HG02642 (cell line): ENCODE measurements at regions not wholly inside any gene's neighbourhood (a gene's known extent, or its start where the extent isn't known, plus 50 kb on each side); places are given as distances from the start of the nearest gene placed in this dataset.

Experiments
- ATAC-seq: cut with Tn5 transposase; IDR thresholded peaks from one replicate; pipeline ENCODE4 v1.9.1; 2021; ENCODE audit warnings: mild to moderate bottlenecking; ENCODE audit not compliant: unreplicated experiment, poor library complexity

GRCh38 chr18:25875551-25876240, 214.7 kb downstream of the SS18 start:
- ATAC-seq, result no peak

- ATAC-seq, result no peak
These were observed 216.6 kb downstream of the SS18 start for GRCh38 chr18:25873833-25874232.

DNA sequence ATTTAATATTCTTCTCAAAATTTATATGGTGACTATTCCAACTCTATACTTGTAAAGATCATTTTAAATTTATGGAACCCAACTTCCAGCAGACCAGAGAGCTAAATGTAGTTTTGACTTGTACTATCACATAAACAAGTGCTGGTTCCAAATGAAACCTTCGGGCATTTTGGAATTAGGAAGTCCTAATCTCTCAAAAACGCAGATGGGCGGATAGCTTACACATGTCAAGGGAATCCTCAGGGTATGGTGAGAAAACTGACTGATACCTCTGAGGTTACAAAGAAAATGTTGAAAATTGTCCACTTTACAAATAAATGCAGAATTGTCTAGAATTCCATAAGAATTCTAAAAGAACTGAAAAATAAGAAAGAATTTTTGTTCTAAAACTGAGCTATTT, 224.1 kb downstream of the SS18 start:
- no peak for ATAC-seq

DNA sequence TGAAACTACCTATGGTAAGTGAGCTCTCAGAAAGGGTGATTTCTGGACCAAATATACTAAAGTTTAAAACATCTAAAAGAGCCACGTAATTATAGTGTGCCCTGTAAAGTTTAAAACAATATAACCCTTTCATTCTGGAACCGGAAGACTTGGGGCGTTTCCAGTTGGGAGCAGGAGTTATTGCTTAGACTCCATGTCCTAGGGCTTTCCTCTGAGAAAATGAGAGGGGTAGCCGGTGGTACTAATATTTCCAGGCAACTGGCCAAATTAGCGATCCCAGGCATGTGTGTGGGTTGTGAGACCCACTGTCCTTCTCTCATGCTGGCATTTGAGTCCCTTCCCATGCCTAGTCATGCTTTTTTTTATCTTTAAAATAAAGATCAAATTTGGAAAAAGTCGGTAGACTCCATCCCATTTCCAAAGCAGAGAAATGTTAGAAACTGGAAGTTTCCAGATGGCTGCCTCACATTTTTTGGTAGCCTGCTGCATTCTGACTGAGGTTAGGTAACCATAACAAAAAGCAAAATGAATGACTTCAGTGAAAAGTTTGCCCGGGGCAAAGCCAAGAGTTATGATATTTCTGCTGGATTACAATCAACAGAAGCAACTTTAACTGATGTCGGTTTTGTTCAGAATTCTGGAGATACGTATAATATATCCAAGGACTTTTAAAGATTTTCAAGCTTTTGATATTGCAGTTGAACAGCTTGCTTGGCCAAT, 227.4 kb downstream of the SS18 start:
- no peak for ATAC-seq

- no peak for ATAC-seq
These were observed 236.6 kb downstream of the SS18 start for GRCh38 chr18:25853691-25854433.

DNA sequence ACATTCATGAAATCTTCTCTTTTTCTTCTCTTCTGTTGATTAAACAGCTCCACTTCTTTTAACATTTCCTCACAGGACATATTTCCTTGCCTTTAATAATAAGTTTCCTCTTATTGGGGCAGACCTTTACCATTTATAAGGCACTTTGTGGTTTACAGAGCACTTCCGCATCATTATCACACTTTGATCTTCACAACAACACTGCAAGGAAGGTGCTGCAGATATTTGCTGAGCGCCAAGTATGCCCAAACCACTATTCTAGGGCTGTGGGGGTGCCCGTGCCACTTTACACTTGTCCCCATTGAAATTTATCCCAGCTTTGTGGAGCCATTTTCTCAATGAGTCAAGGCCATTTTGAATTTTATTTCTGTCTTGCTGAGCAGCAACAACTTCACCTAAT, 246.6 kb downstream of the SS18 start:
- ATAC-seq, result no peak

GRCh38 chr18:25842665-25843064, 247.7 kb downstream of the SS18 start:
- no peak for ATAC-seq

DNA sequence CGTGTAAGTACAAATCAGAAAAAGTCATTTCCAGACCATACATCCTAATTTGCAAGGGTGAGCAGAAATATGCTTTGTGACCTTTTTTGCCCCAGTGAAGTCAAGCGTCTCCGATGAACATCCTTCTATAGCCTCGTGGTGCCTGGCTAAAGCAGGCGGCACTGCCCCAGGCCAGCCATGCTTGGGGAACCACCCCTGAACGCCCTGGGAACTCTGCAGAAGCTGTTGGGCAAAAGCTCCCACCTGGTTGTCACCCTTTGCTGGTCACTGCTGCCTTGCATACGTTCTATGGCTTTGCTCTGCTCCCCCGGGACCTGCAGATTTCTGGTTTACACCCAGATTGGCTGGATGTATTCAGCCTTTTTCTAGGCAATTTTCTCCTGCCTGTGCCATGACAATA, 256.4 kb downstream of the SS18 start:
- ATAC-seq, result no peak

- ATAC-seq, result peak; percentile 78
These were observed 258.3 kb downstream of the SS18 start for GRCh38 chr18:25832001-25832604.

GRCh38 chr18:25831301-25831701, 259.1 kb downstream of the SS18 start:
- ATAC-seq, result no peak

DNA sequence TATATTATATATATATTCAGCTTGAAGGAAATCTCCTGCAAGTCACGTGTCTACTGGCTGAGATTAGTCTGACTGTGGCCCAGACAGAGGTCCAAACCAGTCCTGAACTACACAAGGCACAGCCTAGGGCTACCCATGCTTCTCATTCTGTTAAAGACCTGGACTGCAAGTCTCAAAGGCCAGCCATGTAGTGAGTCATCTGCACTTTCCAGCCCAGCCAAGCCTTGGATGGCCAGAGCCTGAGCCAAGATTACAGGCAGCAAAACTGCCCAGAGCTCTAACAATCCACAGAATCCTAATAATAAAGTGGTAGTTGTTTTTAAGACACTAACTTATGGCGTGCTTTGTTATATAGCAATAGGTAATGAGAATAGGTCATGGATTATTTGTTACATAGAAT, 259.6 kb downstream of the SS18 start:
- no peak for ATAC-seq

- no peak for ATAC-seq
These were observed 262.4 kb downstream of the SS18 start for GRCh38 chr18:25827961-25828561.

- ATAC-seq, result no peak
These were observed 263.2 kb downstream of the SS18 start for GRCh38 chr18:25827228-25827627.

DNA sequence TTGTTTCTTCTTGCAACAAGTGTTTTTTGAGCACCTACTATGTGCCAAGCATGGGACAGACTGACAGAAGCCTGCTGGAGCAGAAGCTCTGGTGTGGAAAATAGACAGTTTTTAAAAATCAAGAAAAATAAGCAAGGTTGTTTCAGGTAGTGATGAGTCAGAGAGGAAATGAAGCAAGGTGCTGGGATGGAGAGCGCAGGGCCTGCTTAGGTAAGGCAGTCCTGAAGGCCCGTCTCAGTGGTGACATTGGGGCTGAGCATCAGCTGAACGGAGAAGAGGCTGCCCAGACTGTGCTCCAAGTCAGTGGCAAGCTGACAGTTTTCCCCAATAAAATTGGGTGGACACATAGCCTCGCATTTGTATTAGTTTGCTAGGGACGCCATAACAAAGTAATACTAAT, 263.6 kb downstream of the SS18 start:
- ATAC-seq, result no peak

GRCh38 chr18:25825979-25826776, 264.2 kb downstream of the SS18 start:
- ATAC-seq, result no peak

- no peak for ATAC-seq
These were observed 265.4 kb downstream of the SS18 start for GRCh38 chr18:25825056-25825455.

DNA sequence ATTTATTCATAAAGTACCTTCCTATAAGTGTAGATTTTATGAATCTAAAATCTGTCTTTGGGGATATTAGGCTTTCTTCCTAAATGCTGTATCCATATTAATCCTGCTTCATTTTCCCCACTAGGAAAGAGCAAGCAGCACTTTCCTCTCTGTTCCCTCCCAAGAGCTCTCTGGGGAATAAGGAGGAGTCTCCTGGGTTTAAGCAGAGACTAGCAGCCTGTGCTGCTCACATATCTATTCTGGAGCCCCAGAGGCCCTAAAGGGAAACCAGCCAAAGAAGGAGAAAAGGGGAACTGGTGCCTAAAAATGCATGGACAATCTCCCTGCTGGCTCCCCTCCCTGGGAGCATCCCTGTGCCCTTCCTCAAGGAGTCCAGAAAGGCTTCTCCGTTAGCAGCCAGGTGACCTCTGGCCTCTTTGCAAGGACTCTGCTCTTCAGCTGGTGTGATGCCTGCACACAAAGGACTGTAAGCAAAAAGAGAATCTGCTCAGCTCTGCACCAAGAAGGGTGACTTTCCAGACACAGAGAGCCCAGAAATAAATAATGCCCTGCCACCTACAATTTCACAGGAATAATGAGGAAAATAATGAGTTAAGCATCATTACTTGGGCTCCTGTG, 270.6 kb downstream of the SS18 start:
- ATAC-seq, result no peak

DNA sequence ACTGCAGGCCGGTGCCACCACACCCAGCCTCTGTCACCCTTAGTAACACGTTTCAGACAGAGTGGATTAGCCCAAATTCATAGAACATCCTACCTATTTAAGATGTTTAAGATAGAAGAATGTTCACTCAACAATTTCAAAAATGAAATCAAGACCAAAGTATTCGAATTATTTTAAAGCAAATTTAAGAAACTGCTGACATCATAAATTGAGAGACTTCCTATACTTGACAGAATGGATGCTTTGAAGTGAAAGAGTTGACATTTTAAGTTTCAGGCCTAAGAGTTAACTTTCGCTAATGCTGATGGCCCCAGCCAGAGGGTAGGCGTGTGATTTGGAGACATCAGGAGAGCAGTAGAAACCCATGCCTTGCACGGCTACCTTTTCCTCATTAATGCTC, 271.9 kb downstream of the SS18 start:
- no peak for ATAC-seq

DNA sequence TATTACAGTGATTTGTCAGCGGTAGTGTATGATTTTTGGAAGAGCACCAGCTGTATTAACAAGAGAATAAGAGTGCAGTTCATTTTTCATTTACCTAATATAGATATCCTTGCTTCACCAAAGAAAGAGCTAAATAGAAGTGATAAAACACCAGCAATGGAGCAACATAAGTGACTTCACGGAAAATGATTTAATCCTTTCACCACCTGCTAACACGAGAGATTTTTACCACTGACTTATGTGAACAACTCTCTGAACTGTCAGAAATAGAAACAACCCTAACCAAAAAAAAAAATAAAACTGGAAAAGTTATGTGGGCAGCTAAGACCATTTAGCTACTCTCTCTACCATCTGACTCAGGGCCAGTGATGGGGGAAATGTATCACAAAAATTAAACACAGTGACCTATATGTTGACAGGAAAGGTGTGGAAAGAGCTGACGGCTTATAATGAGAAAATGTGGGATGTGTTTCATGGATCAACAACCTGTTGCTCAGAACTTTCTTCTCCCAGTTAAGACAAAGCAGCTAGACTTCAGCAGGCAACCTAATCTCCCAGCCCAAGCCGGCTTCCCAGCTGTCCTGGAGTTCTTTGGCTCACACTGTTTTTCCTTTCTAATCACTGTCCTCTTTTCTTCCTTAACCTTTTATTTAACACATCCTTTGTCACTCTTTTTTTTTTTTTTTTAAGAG, 272.7 kb downstream of the SS18 start:
- no peak for ATAC-seq
